ENCODE measurements at regions not wholly inside any gene's neighbourhood (a gene's known extent, or its start where the extent isn't known, plus 50 kb on each side); places are given as distances from the start of the nearest gene placed in this dataset.

DNA sequence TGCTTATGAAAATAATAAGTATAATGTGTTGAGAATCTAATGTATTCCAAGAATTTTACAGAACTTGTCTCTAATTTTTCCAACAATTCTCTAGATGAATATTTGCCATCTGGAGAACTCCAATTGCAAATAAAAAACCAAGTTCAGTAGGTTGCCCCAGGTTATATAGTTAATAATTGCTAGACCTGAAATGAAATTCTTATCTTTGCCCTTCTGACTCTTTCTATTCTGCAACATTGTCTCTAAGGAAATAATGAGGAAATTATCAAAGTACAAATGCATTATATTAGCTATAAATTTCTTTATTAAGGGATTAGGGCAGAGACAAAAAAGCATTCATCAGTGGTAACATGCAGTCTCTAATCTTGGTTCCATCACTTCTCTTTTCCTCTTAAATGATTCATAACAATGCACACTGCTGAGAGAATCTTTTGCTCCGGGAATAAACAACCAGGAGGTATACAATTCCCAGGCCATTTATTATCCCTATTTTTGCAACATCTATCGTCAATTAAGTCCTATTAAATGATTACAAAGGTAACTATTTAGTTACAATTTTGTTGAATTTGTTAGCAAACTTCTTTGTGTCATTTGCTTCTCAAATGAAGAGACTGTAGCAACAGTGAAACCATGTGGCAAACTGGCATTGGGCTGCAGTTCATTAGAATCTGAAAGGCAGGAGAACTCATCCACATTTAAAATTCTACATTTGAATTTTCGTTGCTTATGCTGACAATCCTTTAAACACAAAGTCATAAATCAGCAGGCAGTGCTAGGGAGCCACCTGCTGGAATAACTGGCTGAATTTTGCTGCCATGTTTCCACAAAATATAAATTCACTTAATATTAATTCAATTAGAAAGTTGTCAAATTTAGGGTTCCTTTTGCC, 349.6 kb downstream of the KIF2B start:
- Histone ChIP-seq H3F3A (ENCODE audit: low read depth) (no peaks in the 10 kb centered on the region), H3K27me3 (ENCODE audit: insufficient read depth, low read length, poor library complexity, severe bottlenecking) (no peaks in the 10 kb centered on the region), H3K9ac (ENCODE audit: low read depth, low read length, poor library complexity, severe bottlenecking) (no peak overlapping the region), H3K4me3 (ENCODE audit: low read length, poor library complexity, severe bottlenecking) (no peak overlapping the region), H3K4me1 (ENCODE audit: insufficient read depth, low read length, poor library complexity, severe bottlenecking) (no peaks in the 10 kb centered on the region), H3K4me2 (ENCODE audit: low read depth, low read length, poor library complexity, severe bottlenecking) (no peak overlapping the region), H3K9me3 (ENCODE audit: insufficient read depth, low read depth, low read length) (no peaks in the 10 kb centered on the region), H4K20me1 (ENCODE audit: insufficient read depth, low read length, poor library complexity, severe bottlenecking) (no peaks in the 10 kb centered on the region), H2AFZ (ENCODE audit: low read length) (no peak overlapping the region), H3K36me3 (ENCODE audit: insufficient read depth, low read length) (no peaks in the 10 kb centered on the region), H3K9me2 (replicated peaks; ENCODE audit: low read depth, low read length) (no peaks in the 10 kb centered on the region), H3K79me2 (ENCODE audit: insufficient read depth, low read length) (no peaks in the 10 kb centered on the region)
- no peak for TF ChIP-seq EZH2phosphoT487 (IDR thresholded peaks at IDR 0.05; ENCODE audit: borderline replicate concordance)
- TF ChIP-seq, protein P1, sequence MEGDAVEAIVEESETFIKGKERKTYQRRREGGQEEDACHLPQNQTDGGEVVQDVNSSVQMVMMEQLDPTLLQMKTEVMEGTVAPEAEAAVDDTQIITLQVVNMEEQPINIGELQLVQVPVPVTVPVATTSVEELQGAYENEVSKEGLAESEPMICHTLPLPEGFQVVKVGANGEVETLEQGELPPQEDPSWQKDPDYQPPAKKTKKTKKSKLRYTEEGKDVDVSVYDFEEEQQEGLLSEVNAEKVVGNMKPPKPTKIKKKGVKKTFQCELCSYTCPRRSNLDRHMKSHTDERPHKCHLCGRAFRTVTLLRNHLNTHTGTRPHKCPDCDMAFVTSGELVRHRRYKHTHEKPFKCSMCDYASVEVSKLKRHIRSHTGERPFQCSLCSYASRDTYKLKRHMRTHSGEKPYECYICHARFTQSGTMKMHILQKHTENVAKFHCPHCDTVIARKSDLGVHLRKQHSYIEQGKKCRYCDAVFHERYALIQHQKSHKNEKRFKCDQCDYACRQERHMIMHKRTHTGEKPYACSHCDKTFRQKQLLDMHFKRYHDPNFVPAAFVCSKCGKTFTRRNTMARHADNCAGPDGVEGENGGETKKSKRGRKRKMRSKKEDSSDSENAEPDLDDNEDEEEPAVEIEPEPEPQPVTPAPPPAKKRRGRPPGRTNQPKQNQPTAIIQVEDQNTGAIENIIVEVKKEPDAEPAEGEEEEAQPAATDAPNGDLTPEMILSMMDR (conservative IDR thresholded peaks at IDR 0.05; ENCODE audit: low read length) = peak; percentile 58

DNA sequence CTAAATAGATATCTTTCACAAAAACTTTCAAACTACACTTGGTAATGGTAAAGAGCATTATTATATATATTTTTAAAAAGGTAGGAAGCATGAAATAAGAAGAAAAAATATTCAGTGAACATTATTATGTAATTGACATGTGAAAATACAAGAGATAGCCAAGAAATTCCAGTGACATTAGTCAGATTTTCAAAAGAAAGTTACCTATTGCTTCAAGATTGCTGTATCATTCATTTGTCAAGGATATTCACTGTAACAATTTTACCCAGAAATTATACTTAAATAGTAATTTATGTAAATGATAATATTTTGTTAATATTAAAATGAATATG, 350.2 kb downstream of the KIF2B start:
- no peak overlapping the region for H3K9ac ChIP-seq (ENCODE audit: low read depth, low read length, poor library complexity, severe bottlenecking)
- H3K4me3 ChIP-seq (ENCODE audit: low read length, poor library complexity, severe bottlenecking) = no peak overlapping the region
- H3K27me3 ChIP-seq (ENCODE audit: insufficient read depth, low read length, poor library complexity, severe bottlenecking) = no peaks in the 10 kb centered on the region
- H3K4me1 ChIP-seq (ENCODE audit: insufficient read depth, low read length, poor library complexity, severe bottlenecking) = no peaks in the 10 kb centered on the region
- TF ChIP-seq EZH2phosphoT487 (IDR thresholded peaks at IDR 0.05; ENCODE audit: borderline replicate concordance) = no peak
- no peak overlapping the region for H3K4me2 ChIP-seq (ENCODE audit: low read depth, low read length, poor library complexity, severe bottlenecking)
- H3K9me2 ChIP-seq (replicated peaks; ENCODE audit: low read depth, low read length) = no peaks in the 10 kb centered on the region
- no peak overlapping the region for H2AFZ ChIP-seq (ENCODE audit: low read length)
- H3F3A ChIP-seq (ENCODE audit: low read depth) = no peaks in the 10 kb centered on the region
- no peaks in the 10 kb centered on the region for H4K20me1 ChIP-seq (ENCODE audit: insufficient read depth, low read length, poor library complexity, severe bottlenecking)
- no peaks in the 10 kb centered on the region for H3K79me2 ChIP-seq (ENCODE audit: insufficient read depth, low read length)
- H3K9me3 ChIP-seq (ENCODE audit: insufficient read depth, low read depth, low read length) = no peaks in the 10 kb centered on the region
- H3K36me3 ChIP-seq (ENCODE audit: insufficient read depth, low read length) = no peaks in the 10 kb centered on the region

DNA sequence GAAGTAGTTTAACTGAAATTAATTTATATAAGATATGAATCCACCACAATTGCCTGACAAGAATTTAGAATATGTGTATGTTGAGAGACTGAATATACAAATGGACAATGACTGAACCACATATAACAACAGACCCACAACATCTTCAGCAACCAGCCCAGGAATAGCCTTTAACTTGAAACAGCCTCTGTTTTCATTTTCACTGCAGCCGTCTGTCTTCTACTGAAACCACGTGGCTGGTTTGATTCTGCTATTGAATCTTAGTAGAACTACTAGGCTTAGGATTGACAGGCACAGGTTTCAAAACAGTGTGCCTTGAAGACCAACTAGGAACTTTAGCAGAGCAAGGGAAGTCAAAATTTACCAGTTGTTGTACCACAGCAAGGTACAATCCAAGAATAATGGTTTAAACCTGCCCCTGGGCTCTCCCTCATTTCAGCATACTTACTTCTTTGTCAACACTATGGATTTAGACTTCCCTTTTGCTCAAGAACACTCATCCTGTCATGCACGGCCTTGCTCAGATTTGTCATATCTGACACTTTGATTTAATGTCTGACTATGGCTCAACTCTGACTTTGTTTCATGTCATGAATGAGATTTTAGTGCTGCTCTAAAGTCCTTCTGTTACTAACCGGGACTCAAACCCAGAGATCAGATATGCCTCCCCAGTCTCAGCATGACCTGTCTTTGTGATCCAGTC, 355.0 kb downstream of the KIF2B start:
- H3K9me2 ChIP-seq (replicated peaks; ENCODE audit: low read depth, low read length) = no peaks in the 10 kb centered on the region
- no peaks in the 10 kb centered on the region for H3F3A ChIP-seq (ENCODE audit: low read depth)
- H3K79me2 ChIP-seq (ENCODE audit: insufficient read depth, low read length) = no peaks in the 10 kb centered on the region
- no peak overlapping the region for H3K9ac ChIP-seq (ENCODE audit: low read depth, low read length, poor library complexity, severe bottlenecking)
- H3K9me3 ChIP-seq (ENCODE audit: insufficient read depth, low read depth, low read length) = no peaks in the 10 kb centered on the region
- H2AFZ ChIP-seq (ENCODE audit: low read length) = no peak overlapping the region
- no peaks in the 10 kb centered on the region for H3K36me3 ChIP-seq (ENCODE audit: insufficient read depth, low read length)
- no peaks in the 10 kb centered on the region for H4K20me1 ChIP-seq (ENCODE audit: insufficient read depth, low read length, poor library complexity, severe bottlenecking)
- H3K27me3 ChIP-seq (ENCODE audit: insufficient read depth, low read length, poor library complexity, severe bottlenecking) = no peaks in the 10 kb centered on the region
- H3K4me2 ChIP-seq (ENCODE audit: low read depth, low read length, poor library complexity, severe bottlenecking) = no peak overlapping the region
- no peak for TF ChIP-seq EZH2phosphoT487 (IDR thresholded peaks at IDR 0.05; ENCODE audit: borderline replicate concordance)
- TF ChIP-seq, protein P1 (conservative IDR thresholded peaks at IDR 0.05; ENCODE audit: low read length) = no peak
- no peaks in the 10 kb centered on the region for H3K4me1 ChIP-seq (ENCODE audit: insufficient read depth, low read length, poor library complexity, severe bottlenecking)
- no peak overlapping the region for H3K4me3 ChIP-seq (ENCODE audit: low read length, poor library complexity, severe bottlenecking)

Data from Loucy (cell line).